ENCODE measurements at regions not wholly inside any gene's neighbourhood (a gene's known extent, or its start where the extent isn't known, plus 50 kb on each side); places are given as distances from the start of the nearest gene placed in this dataset.

- intact Hi-C loops (cut with micrococcal nuclease), result no loop called here
Observed at GRCh38 chr3:103730744-103731143, 1295.9 kb downstream of the ZPLD1 start.

GRCh38 chr3:103752986-103753385, 1318.2 kb downstream of the ZPLD1 start:
- intact Hi-C loops (cut with micrococcal nuclease), result no loop called here

GRCh38 chr3:103767635-103768034, 1332.8 kb downstream of the ZPLD1 start:
- intact Hi-C loops (cut with micrococcal nuclease), result no loop called here

- intact Hi-C loops (cut with micrococcal nuclease), result no loop called here
Observed at GRCh38 chr3:103785017-103785416, 1350.2 kb downstream of the ZPLD1 start.

GRCh38 chr3:103785537-103785936, 1350.7 kb downstream of the ZPLD1 start:
- intact Hi-C loops (cut with micrococcal nuclease), result no loop called here

GRCh38 chr3:103786296-103786695, 1351.5 kb downstream of the ZPLD1 start:
- intact Hi-C loops (cut with micrococcal nuclease), result no loop called here

- intact Hi-C loops (cut with micrococcal nuclease), result no loop called here
Observed at GRCh38 chr3:103787164-103787871, 1352.5 kb downstream of the ZPLD1 start.

- intact Hi-C loops (cut with micrococcal nuclease), result no loop called here
Observed at GRCh38 chr3:103787879-103788278, 1353.1 kb downstream of the ZPLD1 start.

- intact Hi-C loops (cut with micrococcal nuclease), result no loop called here
Observed at GRCh38 chr3:103791786-103792515, 1357.1 kb downstream of the ZPLD1 start.

- intact Hi-C loops (cut with micrococcal nuclease), result no loop called here
Observed at GRCh38 chr3:103794656-103795055, 1359.8 kb downstream of the ZPLD1 start.

- intact Hi-C loops (cut with micrococcal nuclease), result no loop called here
Observed at GRCh38 chr3:103796068-103796467, 1361.3 kb downstream of the ZPLD1 start.

- intact Hi-C loops (cut with micrococcal nuclease), result no loop called here
Observed at GRCh38 chr3:103803787-103804186, 1369.0 kb downstream of the ZPLD1 start.

- intact Hi-C loops (cut with micrococcal nuclease), result no loop called here
Observed at GRCh38 chr3:103810167-103810566, 1375.4 kb downstream of the ZPLD1 start.

GRCh38 chr3:103813955-103814354, 1379.1 kb downstream of the ZPLD1 start:
- intact Hi-C loops (cut with micrococcal nuclease), result no loop called here

- intact Hi-C loops (cut with micrococcal nuclease), result no loop called here
Observed at GRCh38 chr3:103818398-103818797, 1383.6 kb downstream of the ZPLD1 start.

GRCh38 chr3:103818800-103819199, 1384.0 kb downstream of the ZPLD1 start:
- intact Hi-C loops (cut with micrococcal nuclease), result no loop called here

GRCh38 chr3:103825586-103825985, 1390.8 kb downstream of the ZPLD1 start:
- intact Hi-C loops (cut with micrococcal nuclease), result no loop called here

- intact Hi-C loops (cut with micrococcal nuclease), result no loop called here
Observed at GRCh38 chr3:103829723-103830326, 1395.0 kb downstream of the ZPLD1 start.

- intact Hi-C loops (cut with micrococcal nuclease), result no loop called here
Observed at GRCh38 chr3:103847081-103848062, 1412.6 kb downstream of the ZPLD1 start.

GRCh38 chr3:103851793-103852192, 1417.0 kb downstream of the ZPLD1 start:
- intact Hi-C loops (cut with micrococcal nuclease), result no loop called here

GRCh38 chr3:103862415-103862814, 1427.6 kb downstream of the ZPLD1 start:
- intact Hi-C loops (cut with micrococcal nuclease), result no loop called here
